OCI-LY3 (cell line): ENCODE measurements at regions not wholly inside any gene's neighbourhood (a gene's known extent, or its start where the extent isn't known, plus 50 kb on each side); places are given as distances from the start of the nearest gene placed in this dataset.

ENCODE experiments used
- CTCF ChIP-seq: fragments of 200-600, 300-600 bp; sonication (generic); IDR thresholded peaks from 2 replicates; pipeline ENCODE4 v1.5.1; 2014; ENCODE audit warnings: antibody characterized with exemption, low read length, low read depth
- EZH2phosphoT487 ChIP-seq: fragments of 200-600 bp; shearing (Covaris generic); IDR thresholded peaks from 2 replicates; pipeline ENCODE4 v1.6.1; 2018; ENCODE audit warnings: antibody characterized with exemption, mixed run types, low read depth

- TF ChIP-seq CTCF (no peak), EZH2phosphoT487 (no peak)
Measured at GRCh38 chr4:179040259-179040658, 1598.0 kb upstream of the AGA start.
